ENCODE measurements at regions not wholly inside any gene's neighbourhood (a gene's known extent, or its start where the extent isn't known, plus 50 kb on each side); places are given as distances from the start of the nearest gene placed in this dataset.

- TF ChIP-seq FOXA1 (IDR thresholded peaks at IDR 0.05) (no peak), ELF4 (IDR thresholded peaks at IDR 0.05) (no peak), NFRKB (IDR thresholded peaks at IDR 0.05) (no peak), HDGF (IDR thresholded peaks at IDR 0.05; ENCODE audit: borderline replicate concordance) (no peak), SP1 (IDR thresholded peaks at IDR 0.05) (no peak), PKNOX1 (IDR thresholded peaks at IDR 0.05) (no peak), CTBP1 (IDR thresholded peaks at IDR 0.05; ENCODE audit: borderline replicate concordance) (no peak), BHLHE40 (IDR thresholded peaks at IDR 0.05; ENCODE audit: borderline replicate concordance) (no peak), SUZ12 (IDR thresholded peaks at IDR 0.05) (no peak), FOXM1 (IDR thresholded peaks at IDR 0.05; ENCODE audit: borderline replicate concordance) (no peak), TARDBP (IDR thresholded peaks at IDR 0.05) (no peak), ZNF384 (IDR thresholded peaks at IDR 0.05) (no peak), L3MBTL2 (conservative IDR thresholded peaks at IDR 0.05) (no peak)
Observed at GRCh38 chr17:79242873-79243602, 168.4 kb downstream of the ENGASE start.
